ENCODE measurements at regions not wholly inside any gene's neighbourhood (a gene's known extent, or its start where the extent isn't known, plus 50 kb on each side); places are given as distances from the start of the nearest gene placed in this dataset.

DNA sequence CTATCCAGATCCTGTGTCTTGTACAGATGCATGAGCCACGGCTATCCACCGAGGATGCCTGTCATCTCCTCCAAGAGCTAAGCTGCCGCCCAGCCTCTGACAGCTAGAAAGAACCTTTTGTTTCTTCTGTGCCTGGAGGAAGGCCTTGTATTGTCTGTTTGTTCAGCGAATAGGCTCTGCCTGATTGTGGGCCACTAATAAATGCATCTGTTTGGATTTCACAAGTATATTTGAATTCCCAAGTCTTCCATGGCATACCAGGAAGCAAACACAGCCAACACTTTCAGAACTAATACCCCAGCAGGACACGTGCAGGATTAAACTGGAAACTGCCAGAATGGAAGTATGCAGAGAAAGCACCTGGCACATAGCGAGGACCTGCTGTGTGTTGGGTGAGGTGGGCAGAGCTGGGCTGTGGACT lies 92.7 kb upstream of the NEURL1B start:
- no peak for TF ChIP-seq POLR2A (IDR thresholded peaks at IDR 0.05)
- TF ChIP-seq, protein P1, sequence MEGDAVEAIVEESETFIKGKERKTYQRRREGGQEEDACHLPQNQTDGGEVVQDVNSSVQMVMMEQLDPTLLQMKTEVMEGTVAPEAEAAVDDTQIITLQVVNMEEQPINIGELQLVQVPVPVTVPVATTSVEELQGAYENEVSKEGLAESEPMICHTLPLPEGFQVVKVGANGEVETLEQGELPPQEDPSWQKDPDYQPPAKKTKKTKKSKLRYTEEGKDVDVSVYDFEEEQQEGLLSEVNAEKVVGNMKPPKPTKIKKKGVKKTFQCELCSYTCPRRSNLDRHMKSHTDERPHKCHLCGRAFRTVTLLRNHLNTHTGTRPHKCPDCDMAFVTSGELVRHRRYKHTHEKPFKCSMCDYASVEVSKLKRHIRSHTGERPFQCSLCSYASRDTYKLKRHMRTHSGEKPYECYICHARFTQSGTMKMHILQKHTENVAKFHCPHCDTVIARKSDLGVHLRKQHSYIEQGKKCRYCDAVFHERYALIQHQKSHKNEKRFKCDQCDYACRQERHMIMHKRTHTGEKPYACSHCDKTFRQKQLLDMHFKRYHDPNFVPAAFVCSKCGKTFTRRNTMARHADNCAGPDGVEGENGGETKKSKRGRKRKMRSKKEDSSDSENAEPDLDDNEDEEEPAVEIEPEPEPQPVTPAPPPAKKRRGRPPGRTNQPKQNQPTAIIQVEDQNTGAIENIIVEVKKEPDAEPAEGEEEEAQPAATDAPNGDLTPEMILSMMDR (IDR thresholded peaks at IDR 0.05 in 4 of 5, conservative IDR thresholded peaks at IDR 0.05 in 1 of 5) = no peak

All from gastrocnemius medialis (tissue), 4 donors.